ENCODE measurements at regions not wholly inside any gene's neighbourhood (a gene's known extent, or its start where the extent isn't known, plus 50 kb on each side); places are given as distances from the start of the nearest gene placed in this dataset.

GRCh38 chr2:104056451-104056850, 797.5 kb upstream of the POU3F3 start:
- intact Hi-C loops (cut with DNase I, micrococcal nuclease) = no loop called here
- DNase-seq (no peak), ATAC-seq (no peak)
- Histone ChIP-seq H3K4me3 (no peak overlapping the region), H3K9me3 (no peaks in the 10 kb centered on the region), H3K4me1 (ENCODE audit: low read depth) (no peaks in the 10 kb centered on the region), H3K36me3 (ENCODE audit: low read depth) (no peaks in the 10 kb centered on the region)
- no peak for TF ChIP-seq CTCF (IDR thresholded peaks at IDR 0.05)

- TF ChIP-seq CTCF (IDR thresholded peaks at IDR 0.05) = no peak
- ATAC-seq (no peak), DNase-seq (no peak)
- H3K9me3 ChIP-seq = no peaks in the 10 kb centered on the region
- no peak overlapping the region for H3K4me3 ChIP-seq
- no peaks in the 10 kb centered on the region for H3K4me1 ChIP-seq (ENCODE audit: low read depth)
- intact Hi-C loops (cut with DNase I, micrococcal nuclease) = no loop called here
- H3K36me3 ChIP-seq (ENCODE audit: low read depth) = no peaks in the 10 kb centered on the region
Measured at GRCh38 chr2:104068665-104069064, 785.2 kb upstream of the POU3F3 start.

GRCh38 chr2:104077573-104077972, 776.3 kb upstream of the POU3F3 start:
- ATAC-seq (no peak), DNase-seq (no peak)
- intact Hi-C loops (cut with DNase I, micrococcal nuclease) = no loop called here
- no peak for TF ChIP-seq CTCF (IDR thresholded peaks at IDR 0.05)
- Histone ChIP-seq H3K4me3 (no peak overlapping the region), H3K4me1 (ENCODE audit: low read depth) (no peaks in the 10 kb centered on the region), H3K9me3 (no peaks in the 10 kb centered on the region), H3K36me3 (ENCODE audit: low read depth) (no peaks in the 10 kb centered on the region)

- ATAC-seq = no peak
Measured at GRCh38 chr2:104078431-104079157, 775.3 kb upstream of the POU3F3 start.

GRCh38 chr2:104088745-104089144, 765.2 kb upstream of the POU3F3 start:
- Histone ChIP-seq H3K4me1 (ENCODE audit: low read depth) (no peaks in the 10 kb centered on the region), H3K36me3 (ENCODE audit: low read depth) (no peaks in the 10 kb centered on the region), H3K9me3 (no peaks in the 10 kb centered on the region), H3K4me3 (no peak overlapping the region)
- no peak for TF ChIP-seq CTCF (IDR thresholded peaks at IDR 0.05)
- DNase-seq = no peak
- intact Hi-C loops (cut with DNase I, micrococcal nuclease) = no loop called here
- ATAC-seq = no peak

More at GRCh38 chr2:104078431-104079157, 775.3 kb upstream of the POU3F3 start:
- Histone ChIP-seq H3K9me3 (no peaks in the 10 kb centered on the region), H3K4me3 (no peak overlapping the region), H3K4me1 (ENCODE audit: low read depth) (no peaks in the 10 kb centered on the region), H3K36me3 (ENCODE audit: low read depth) (no peaks in the 10 kb centered on the region)
- no peak for TF ChIP-seq CTCF (IDR thresholded peaks at IDR 0.05)
- DNase-seq = no peak
- intact Hi-C loops (cut with DNase I, micrococcal nuclease) = no loop called here

GRCh38 chr2:104090407-104090806, 763.5 kb upstream of the POU3F3 start:
- no peak for TF ChIP-seq CTCF (IDR thresholded peaks at IDR 0.05)
- DNase-seq (no peak), ATAC-seq (no peak)
- intact Hi-C loops (cut with DNase I, micrococcal nuclease) = no loop called here
- H3K4me1 ChIP-seq (ENCODE audit: low read depth) = no peaks in the 10 kb centered on the region
- no peaks in the 10 kb centered on the region for H3K9me3 ChIP-seq
- no peak overlapping the region for H3K4me3 ChIP-seq
- H3K36me3 ChIP-seq (ENCODE audit: low read depth) = no peaks in the 10 kb centered on the region

All from mucosa of descending colon (tissue), 3 donors.